D721Med (cell line): ENCODE measurements at regions not wholly inside any gene's neighbourhood (a gene's known extent, or its start where the extent isn't known, plus 50 kb on each side); places are given as distances from the start of the nearest gene placed in this dataset.

Experiments used
- DNase-seq: peaks from one replicate; pipeline ENCODE4 v3.0.0; 2011; ENCODE audit warnings: low spot score; ENCODE audit not compliant: insufficient read length
- FAIRE-seq: peaks from 2 replicates; lab custom pipeline; 2011; peaks lifted over from hg19 to GRCh38; lab: Jason Lieb, UNC
- TF ChIP-seq, protein P1 (sequence below): IDR thresholded peaks from 2 replicates; pipeline ENCODE4 v1.5.1; 2012; ENCODE audit warnings: mild to moderate bottlenecking, control low read depth; ENCODE audit not compliant: insufficient read depth; ENCODE audit errors: missing control alignments

DNA sequence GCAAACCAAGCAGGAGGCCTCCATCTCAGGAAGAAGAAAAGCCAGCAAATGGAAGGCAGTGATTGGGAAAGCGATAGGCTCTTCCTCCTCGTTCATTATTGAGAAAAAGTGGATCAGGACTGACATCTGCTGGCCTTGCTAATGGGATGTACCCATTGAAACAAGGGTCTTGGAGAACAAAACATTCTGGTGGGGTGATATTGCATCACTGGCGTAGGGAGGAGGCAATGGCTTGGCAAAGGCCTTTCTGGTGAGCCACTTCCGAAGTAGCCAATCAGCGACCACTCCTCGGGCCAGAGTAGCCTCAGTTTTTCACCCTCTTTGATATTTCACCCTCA is 86.7 kb upstream of the NFIB start:
- TF ChIP-seq, protein P1, sequence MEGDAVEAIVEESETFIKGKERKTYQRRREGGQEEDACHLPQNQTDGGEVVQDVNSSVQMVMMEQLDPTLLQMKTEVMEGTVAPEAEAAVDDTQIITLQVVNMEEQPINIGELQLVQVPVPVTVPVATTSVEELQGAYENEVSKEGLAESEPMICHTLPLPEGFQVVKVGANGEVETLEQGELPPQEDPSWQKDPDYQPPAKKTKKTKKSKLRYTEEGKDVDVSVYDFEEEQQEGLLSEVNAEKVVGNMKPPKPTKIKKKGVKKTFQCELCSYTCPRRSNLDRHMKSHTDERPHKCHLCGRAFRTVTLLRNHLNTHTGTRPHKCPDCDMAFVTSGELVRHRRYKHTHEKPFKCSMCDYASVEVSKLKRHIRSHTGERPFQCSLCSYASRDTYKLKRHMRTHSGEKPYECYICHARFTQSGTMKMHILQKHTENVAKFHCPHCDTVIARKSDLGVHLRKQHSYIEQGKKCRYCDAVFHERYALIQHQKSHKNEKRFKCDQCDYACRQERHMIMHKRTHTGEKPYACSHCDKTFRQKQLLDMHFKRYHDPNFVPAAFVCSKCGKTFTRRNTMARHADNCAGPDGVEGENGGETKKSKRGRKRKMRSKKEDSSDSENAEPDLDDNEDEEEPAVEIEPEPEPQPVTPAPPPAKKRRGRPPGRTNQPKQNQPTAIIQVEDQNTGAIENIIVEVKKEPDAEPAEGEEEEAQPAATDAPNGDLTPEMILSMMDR: peak; percentile 61
- FAIRE-seq (no peak), DNase-seq (no peak)

DNA sequence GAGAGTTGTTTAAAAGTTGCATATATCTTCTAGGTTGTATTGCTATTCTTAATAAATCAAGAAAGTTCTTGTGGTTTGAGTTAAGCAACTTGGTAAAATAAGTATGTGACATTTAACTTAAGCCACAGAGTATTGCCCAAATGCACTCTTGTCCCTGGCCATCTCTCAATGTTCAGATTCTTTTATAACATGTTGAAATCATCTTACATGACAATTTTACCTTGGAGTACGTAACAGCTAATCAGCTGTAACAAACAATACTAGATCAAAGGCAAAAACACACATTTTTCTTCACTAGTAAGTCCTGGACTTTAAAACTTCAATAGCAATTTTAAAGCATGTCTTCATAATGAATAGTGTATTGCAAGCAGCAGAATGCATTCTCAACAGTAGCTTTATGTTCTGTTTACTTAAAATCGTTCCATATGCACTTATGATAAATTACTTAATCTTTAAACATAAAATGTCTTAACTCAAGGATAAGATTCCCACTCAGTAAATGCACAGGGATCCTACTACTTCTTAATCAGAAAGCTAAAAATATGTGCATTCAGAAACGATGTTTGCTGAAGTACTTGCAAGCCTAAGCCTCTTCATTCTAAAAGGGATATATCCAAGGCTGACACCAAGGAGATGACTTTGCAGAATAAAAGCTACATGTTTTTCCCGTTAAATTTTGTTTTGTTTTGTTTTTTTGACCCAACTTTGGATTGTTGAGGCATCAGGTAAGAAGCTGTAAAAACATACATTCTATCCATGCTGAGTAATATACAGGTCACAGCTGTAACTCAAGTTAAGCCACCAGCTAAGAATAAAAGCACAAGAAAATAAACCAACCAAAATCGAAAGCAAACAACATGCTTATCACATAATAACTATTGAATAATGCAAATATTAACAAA is 86.1 kb upstream of the NFIB start:
- FAIRE-seq (peak; percentile 61), DNase-seq (no peak)

DNA sequence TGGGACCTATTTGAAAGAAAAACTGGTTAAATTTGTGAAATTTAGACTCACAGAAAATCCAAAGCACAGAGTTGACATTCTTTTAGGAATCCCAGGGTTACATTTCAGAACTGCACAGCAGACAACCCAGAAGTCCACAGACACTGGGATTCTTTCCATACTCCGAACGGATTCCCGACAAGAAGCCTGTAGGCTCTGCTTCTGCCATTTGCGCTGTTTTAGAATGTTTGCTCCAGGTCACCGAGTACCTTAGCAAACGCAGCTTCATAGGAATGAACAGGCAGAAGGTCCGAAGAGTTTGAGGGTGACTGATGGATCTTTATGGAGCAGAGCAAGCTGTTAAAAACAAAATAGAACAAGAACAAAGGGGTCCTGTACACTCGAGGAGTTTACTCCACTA is 84.5 kb upstream of the NFIB start:
- DNase-seq (no peak), FAIRE-seq (no peak)
- TF ChIP-seq, protein P1: no peak

More for the DNA sequence above, 86.1 kb upstream of the NFIB start:
- TF ChIP-seq, protein P1: no peak

DNA sequence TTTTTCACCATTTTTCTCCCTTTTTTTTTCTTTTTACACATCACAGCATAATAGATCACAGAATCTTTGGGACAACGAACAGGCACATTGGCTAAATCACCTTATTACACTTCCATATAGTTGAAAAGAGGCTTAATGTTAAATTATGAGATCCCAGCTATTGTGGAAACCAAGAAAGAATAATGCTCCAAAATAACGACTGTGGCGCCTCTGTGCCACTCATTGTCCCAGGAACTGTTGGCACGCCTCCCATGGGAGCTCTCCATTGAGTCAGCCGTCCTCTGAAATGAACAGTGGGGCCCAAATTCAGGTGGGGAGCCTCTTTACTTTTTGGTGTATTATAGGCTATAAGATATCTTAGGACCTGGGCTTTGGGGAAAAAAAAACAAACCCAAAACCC is 82.2 kb upstream of the NFIB start:
- TF ChIP-seq, protein P1: no peak
- no peak for FAIRE-seq
- DNase-seq: no peak

DNA sequence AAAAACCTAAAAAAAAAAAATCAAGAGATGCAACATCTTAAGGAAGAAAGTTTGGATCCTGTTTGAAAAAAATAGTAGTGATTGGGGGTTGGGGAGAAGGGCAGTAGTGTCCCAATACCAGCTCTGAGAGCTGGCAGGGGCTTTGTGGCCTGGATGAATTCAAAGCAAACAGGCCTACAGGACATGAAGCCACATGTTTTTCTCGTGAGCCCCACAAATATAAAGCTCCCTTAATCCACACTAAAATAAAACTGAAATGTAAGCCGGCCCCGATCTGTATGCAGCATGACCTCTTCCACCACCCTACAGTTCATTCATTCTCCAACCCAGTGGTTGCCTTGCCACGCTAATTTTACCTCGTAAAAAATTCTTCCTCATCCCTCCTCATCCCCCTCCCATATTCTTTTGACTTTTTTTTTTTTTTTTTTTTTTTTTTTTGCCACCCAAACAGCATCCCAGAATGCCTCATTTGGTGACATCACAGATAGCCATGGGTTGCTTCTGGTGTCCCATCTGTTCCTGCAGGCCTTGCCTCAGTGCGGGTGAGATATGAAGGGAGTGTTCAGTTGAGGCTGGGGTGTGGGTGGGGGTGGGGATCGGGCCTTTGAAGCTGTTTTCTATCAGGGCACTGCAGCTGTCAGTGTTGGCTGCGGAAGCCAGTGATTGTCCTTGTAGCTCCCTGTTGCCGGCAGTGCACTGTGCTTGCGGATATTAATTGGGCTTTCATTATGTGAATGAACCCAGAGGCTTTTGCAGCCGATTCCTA is 81.6 kb upstream of the NFIB start:
- FAIRE-seq (no peak), DNase-seq (no peak)
- TF ChIP-seq, protein P1: no peak

DNA sequence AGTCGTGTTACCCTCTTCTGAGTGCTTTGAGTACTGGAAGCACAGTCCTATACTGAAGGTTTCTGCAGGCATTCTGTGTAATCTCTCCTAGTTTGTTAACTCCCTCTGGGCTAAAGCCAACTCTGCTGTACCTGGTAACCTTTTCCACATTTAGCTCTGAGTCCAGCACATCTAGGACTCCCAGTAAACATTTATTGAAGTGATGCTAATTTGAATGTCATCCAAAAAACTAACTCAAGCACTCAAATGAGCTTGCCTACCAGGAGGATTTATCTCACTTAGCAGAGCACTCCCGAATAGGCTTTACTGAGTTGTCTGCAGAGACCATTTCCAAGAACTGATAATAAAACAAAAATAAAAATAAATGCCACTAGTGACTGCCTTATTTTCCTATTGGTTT is 79.5 kb upstream of the NFIB start:
- FAIRE-seq: no peak
- TF ChIP-seq, protein P1: no peak

More for the DNA sequence above, 79.5 kb upstream of the NFIB start:
- no peak for DNase-seq
